Activated naive CD4-positive, alpha-beta T cell treated with anti-CD3 and anti-CD28 coated beads, Interleukin-2, amount 50 U/mL, for 24 hours (primary cell): ENCODE measurements at regions not wholly inside any gene's neighbourhood (a gene's known extent, or its start where the extent isn't known, plus 50 kb on each side); places are given as distances from the start of the nearest gene placed in this dataset.

Experiments
- H3K27ac Mint-ChIP-seq: one replicate; pipeline ENCODE4 v1.8.0; 2021; ENCODE audit warnings: mild to moderate bottlenecking, mixed read lengths
- H3K27me3 Mint-ChIP-seq: one replicate; pipeline ENCODE4 v1.8.0; 2021; ENCODE audit warnings: mixed read lengths
- H3K36me3 Mint-ChIP-seq: one replicate; pipeline ENCODE4 v1.8.0; 2021; ENCODE audit warnings: mixed read lengths
- H3K4me1 Mint-ChIP-seq: one replicate; pipeline ENCODE4 v1.8.0; 2021; ENCODE audit warnings: mixed read lengths
- H3K4me3 Mint-ChIP-seq: one replicate; pipeline ENCODE4 v1.8.0; 2021; ENCODE audit warnings: mild to moderate bottlenecking, mixed read lengths
- H3K9me3 Mint-ChIP-seq: one replicate; pipeline ENCODE4 v1.8.0; 2021; ENCODE audit warnings: mixed read lengths

DNA sequence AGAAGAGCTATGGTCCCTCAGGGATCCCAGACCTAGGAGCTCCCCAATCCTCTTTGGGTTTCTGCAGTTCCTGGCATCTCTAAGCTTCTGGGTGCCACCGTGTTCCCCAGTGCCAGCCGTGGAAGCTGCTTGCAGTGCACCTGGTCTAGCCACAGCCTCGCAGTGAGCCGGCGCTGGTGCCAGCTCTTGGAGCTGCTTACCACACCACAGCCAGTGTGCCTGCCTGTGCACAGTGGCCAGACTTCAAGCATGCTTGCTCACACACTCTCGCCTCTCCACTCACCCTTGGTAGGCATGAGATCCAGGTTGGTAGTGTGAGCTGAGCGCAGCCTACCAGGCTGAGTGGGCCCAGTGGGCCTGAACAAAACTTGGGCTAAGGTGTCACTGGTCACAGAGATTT, 971.9 kb downstream of the DCDC2C start:
- Mint-ChIP-seq H3K4me3 (no peak overlapping the region), H3K36me3 (no peaks in the 10 kb centered on the region), H3K9me3 (no peaks in the 10 kb centered on the region)

GRCh38 chr2:4678927-4679326, 975.6 kb downstream of the DCDC2C start:
- no peak overlapping the region for H3K4me3 Mint-ChIP-seq
- H3K4me1 Mint-ChIP-seq: no peaks in the 10 kb centered on the region
- no peak overlapping the region for H3K27ac Mint-ChIP-seq

More for the DNA sequence above, 971.9 kb downstream of the DCDC2C start:
- Mint-ChIP-seq H3K27me3 (no peaks in the 10 kb centered on the region), H3K27ac (no peak overlapping the region), H3K4me1 (peaks cover 10% of the 10 kb centered on the region)

GRCh38 chr2:4679391-4679790, 976.0 kb downstream of the DCDC2C start:
- no peaks in the 10 kb centered on the region for H3K27me3 Mint-ChIP-seq
- no peak overlapping the region for H3K4me3 Mint-ChIP-seq
- no peaks in the 10 kb centered on the region for H3K36me3 Mint-ChIP-seq
- H3K4me1 Mint-ChIP-seq: no peaks in the 10 kb centered on the region
- H3K9me3 Mint-ChIP-seq: peaks cover 6% of the 10 kb centered on the region
- H3K27ac Mint-ChIP-seq: no peak overlapping the region

More at GRCh38 chr2:4678927-4679326, 975.6 kb downstream of the DCDC2C start:
- Mint-ChIP-seq H3K36me3 (no peaks in the 10 kb centered on the region), H3K27me3 (no peaks in the 10 kb centered on the region), H3K9me3 (peaks cover 6% of the 10 kb centered on the region)

- H3K9me3 Mint-ChIP-seq: peaks cover 6% of the 10 kb centered on the region
- no peaks in the 10 kb centered on the region for H3K36me3 Mint-ChIP-seq
- H3K27ac Mint-ChIP-seq: no peak overlapping the region
- H3K27me3 Mint-ChIP-seq: no peaks in the 10 kb centered on the region
- no peak overlapping the region for H3K4me3 Mint-ChIP-seq
- no peaks in the 10 kb centered on the region for H3K4me1 Mint-ChIP-seq
These were observed 981.5 kb downstream of the DCDC2C start for GRCh38 chr2:4684921-4685320.

- H3K4me1 Mint-ChIP-seq: no peaks in the 10 kb centered on the region
- H3K27me3 Mint-ChIP-seq: no peaks in the 10 kb centered on the region
These were observed 987.5 kb downstream of the DCDC2C start for GRCh38 chr2:4690913-4691312.

GRCh38 chr2:4693266-4693665, 989.9 kb downstream of the DCDC2C start:
- Mint-ChIP-seq H3K27ac (no peak overlapping the region), H3K36me3 (no peaks in the 10 kb centered on the region), H3K4me1 (no peaks in the 10 kb centered on the region), H3K9me3 (peaks cover 16% of the 10 kb centered on the region), H3K27me3 (no peaks in the 10 kb centered on the region), H3K4me3 (no peak overlapping the region)

More at GRCh38 chr2:4690913-4691312, 987.5 kb downstream of the DCDC2C start:
- Mint-ChIP-seq H3K36me3 (no peaks in the 10 kb centered on the region), H3K9me3 (peaks cover 14% of the 10 kb centered on the region), H3K4me3 (no peak overlapping the region), H3K27ac (no peak overlapping the region)

- no peaks in the 10 kb centered on the region for H3K36me3 Mint-ChIP-seq
- peaks cover 16% of the 10 kb centered on the region for H3K9me3 Mint-ChIP-seq
- H3K4me1 Mint-ChIP-seq: no peaks in the 10 kb centered on the region
- H3K27me3 Mint-ChIP-seq: no peaks in the 10 kb centered on the region
- H3K4me3 Mint-ChIP-seq: no peak overlapping the region
- no peak overlapping the region for H3K27ac Mint-ChIP-seq
These were observed 992.0 kb downstream of the DCDC2C start for GRCh38 chr2:4695281-4695861.

DNA sequence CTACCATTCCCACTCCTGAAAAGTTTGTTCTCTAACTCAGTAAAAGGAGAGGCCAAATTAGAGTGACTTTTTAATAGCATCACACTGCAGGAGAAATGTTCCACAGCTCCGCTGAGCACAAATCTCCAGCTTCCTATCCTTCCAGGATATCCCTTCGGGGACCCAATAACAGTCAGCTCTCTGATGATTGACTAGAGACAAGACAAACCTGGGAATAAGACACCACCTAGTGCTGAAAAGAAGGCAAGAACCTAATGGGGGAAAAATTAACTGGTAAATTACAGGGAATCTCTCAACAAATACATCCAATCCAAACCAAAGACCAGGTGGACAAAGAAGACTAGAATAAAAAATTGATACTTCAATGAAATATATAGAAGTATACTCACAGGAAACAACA, 977.1 kb upstream of the SOX11 start:
- no peak overlapping the region for H3K4me3 Mint-ChIP-seq
- no peaks in the 10 kb centered on the region for H3K27me3 Mint-ChIP-seq
- no peaks in the 10 kb centered on the region for H3K4me1 Mint-ChIP-seq
- H3K27ac Mint-ChIP-seq: no peak overlapping the region
- peaks cover 18% of the 10 kb centered on the region for H3K9me3 Mint-ChIP-seq
- no peaks in the 10 kb centered on the region for H3K36me3 Mint-ChIP-seq

GRCh38 chr2:4718777-4719176, 973.4 kb upstream of the SOX11 start:
- Mint-ChIP-seq H3K36me3 (no peaks in the 10 kb centered on the region), H3K27me3 (no peaks in the 10 kb centered on the region), H3K4me3 (no peak overlapping the region)

DNA sequence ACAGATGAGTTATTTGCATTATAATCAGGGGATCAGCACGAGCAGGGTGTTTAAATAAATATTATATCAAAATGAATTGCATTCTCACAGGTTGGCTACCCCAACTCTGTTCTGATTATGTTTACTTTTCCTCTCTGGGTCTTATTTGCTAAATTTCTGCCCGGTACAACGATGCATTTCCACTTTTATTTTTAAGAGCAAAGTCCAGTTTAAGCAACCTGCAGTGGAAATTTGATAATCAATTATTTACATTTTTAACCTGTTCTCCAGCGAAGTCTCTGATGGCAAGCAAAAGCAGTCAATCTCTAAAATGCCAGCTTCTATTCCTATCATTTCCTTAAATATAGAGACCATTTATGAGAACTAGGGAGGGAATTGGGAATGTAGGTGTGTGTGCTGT, 966.6 kb upstream of the SOX11 start:
- H3K4me1 Mint-ChIP-seq: no peaks in the 10 kb centered on the region
- no peaks in the 10 kb centered on the region for H3K27me3 Mint-ChIP-seq
- no peak overlapping the region for H3K27ac Mint-ChIP-seq
- H3K9me3 Mint-ChIP-seq: peaks cover 11% of the 10 kb centered on the region
- H3K4me3 Mint-ChIP-seq: no peak overlapping the region
- H3K36me3 Mint-ChIP-seq: no peaks in the 10 kb centered on the region

More at GRCh38 chr2:4718777-4719176, 973.4 kb upstream of the SOX11 start:
- H3K27ac Mint-ChIP-seq: no peak overlapping the region
- no peaks in the 10 kb centered on the region for H3K4me1 Mint-ChIP-seq
- peaks cover 21% of the 10 kb centered on the region for H3K9me3 Mint-ChIP-seq

GRCh38 chr2:4732560-4732959, 959.6 kb upstream of the SOX11 start:
- Mint-ChIP-seq H3K27me3 (no peaks in the 10 kb centered on the region), H3K27ac (no peak overlapping the region), H3K36me3 (no peaks in the 10 kb centered on the region), H3K4me1 (no peaks in the 10 kb centered on the region), H3K9me3 (peaks cover 10% of the 10 kb centered on the region), H3K4me3 (no peak overlapping the region)

- Mint-ChIP-seq H3K4me1 (no peaks in the 10 kb centered on the region), H3K9me3 (peaks cover 6% of the 10 kb centered on the region), H3K27me3 (no peaks in the 10 kb centered on the region), H3K36me3 (no peaks in the 10 kb centered on the region), H3K4me3 (no peak overlapping the region), H3K27ac (no peak overlapping the region)
These were observed 946.9 kb upstream of the SOX11 start for GRCh38 chr2:4745056-4745991.

DNA sequence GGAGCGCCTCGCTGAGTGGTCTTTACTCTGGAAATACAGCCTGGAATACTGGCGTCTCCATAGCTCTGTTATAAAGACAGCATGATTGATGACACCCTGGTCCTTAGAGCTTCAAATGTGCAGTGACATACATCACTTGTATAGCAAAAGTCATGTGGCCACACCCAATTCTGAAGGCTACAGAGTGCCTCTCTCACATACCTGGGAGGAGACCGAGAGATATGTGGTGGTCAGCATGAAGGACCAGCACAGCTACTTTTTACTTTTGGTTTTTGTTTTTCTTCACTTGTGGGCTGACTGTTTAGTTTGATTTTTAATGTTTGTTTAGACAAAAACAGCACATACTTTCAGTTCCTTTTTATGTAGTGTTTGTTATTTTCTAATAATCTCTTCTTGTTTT, 938.5 kb upstream of the SOX11 start:
- no peaks in the 10 kb centered on the region for H3K36me3 Mint-ChIP-seq
- H3K4me1 Mint-ChIP-seq: no peaks in the 10 kb centered on the region
- no peaks in the 10 kb centered on the region for H3K27me3 Mint-ChIP-seq
- no peak overlapping the region for H3K4me3 Mint-ChIP-seq
- no peak overlapping the region for H3K27ac Mint-ChIP-seq
- peaks cover 13% of the 10 kb centered on the region for H3K9me3 Mint-ChIP-seq

DNA sequence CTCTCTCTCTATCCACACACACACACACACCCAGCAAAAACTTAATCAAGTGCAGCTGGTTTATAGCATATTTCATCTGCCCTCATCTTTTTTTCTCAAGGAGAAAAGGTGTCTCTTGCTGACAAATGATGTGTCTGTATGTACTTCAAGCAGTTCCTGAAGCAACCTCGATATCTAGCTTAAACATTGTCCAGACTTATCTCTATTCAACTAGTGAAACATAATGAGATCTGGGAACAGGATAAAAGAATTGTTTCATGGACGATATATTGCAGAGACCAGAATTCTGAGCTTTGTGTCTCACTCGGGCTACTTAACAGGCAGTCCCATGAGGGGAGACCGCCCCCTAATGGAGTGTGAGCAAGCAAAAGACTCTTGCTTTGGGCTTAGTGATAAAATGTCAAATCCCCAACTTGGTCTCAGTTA, 929.2 kb upstream of the SOX11 start:
- no peaks in the 10 kb centered on the region for H3K36me3 Mint-ChIP-seq
- H3K9me3 Mint-ChIP-seq: peaks cover 8% of the 10 kb centered on the region
- H3K4me1 Mint-ChIP-seq: no peaks in the 10 kb centered on the region
- H3K4me3 Mint-ChIP-seq: no peak overlapping the region
- no peak overlapping the region for H3K27ac Mint-ChIP-seq
- no peaks in the 10 kb centered on the region for H3K27me3 Mint-ChIP-seq

- Mint-ChIP-seq H3K36me3 (no peaks in the 10 kb centered on the region), H3K27ac (no peak overlapping the region), H3K9me3 (peaks cover 5% of the 10 kb centered on the region), H3K4me1 (no peaks in the 10 kb centered on the region), H3K27me3 (no peaks in the 10 kb centered on the region), H3K4me3 (no peak overlapping the region)
These were observed 926.2 kb upstream of the SOX11 start for GRCh38 chr2:4765787-4766530.

DNA sequence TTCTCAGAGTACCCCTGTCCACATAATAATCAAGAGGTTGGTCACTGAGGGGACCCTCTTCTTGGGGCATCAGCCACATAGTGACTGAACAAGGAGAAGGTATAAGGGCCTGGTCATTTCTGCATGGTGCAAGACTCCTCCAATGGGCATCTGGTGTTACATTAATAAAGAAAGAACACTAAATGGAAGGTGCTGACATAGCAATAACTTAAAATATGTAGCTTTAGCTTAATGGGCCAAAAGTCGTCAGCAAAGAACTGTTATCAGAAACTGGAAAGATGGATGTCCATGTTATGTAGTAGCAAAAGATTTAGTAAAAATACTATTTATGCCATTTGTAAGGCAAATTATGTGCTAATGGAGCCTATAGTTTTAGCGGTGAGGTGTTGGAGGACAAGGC, 916.5 kb upstream of the SOX11 start:
- Mint-ChIP-seq H3K4me1 (no peaks in the 10 kb centered on the region), H3K9me3 (peaks cover 9% of the 10 kb centered on the region), H3K36me3 (no peaks in the 10 kb centered on the region), H3K27me3 (no peaks in the 10 kb centered on the region), H3K27ac (no peak overlapping the region), H3K4me3 (no peak overlapping the region)
